GM18499 (cell line): ENCODE measurements at regions not wholly inside any gene's neighbourhood (a gene's known extent, or its start where the extent isn't known, plus 50 kb on each side); places are given as distances from the start of the nearest gene placed in this dataset.

Experiments
- ATAC-seq: cut with Tn5 transposase; IDR thresholded peaks from one replicate; pipeline ENCODE4 v1.9.1; 2021; ENCODE audit warnings: moderate number of reproducible peaks; ENCODE audit not compliant: insufficient read depth, unreplicated experiment

DNA sequence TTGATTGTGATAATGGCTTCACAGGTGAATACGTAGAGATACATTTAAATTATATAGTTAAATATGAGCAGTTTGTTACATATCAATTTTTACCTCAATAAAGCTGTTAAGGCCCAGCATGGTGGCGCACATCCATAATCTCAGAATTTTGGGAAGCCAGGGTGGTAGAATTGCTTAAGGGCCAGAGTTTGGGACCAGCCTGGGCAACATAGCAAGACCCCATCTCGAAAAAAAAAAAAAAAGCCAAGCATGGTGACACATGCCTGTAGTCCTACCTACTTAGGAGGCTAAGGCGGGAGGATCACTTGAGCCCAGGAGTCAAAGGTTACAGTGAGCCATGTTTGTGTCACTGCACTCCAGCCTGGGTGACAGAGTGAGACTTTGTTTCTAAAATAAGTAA lies 138.7 kb upstream of the TMEM161B start:
- ATAC-seq = no peak

DNA sequence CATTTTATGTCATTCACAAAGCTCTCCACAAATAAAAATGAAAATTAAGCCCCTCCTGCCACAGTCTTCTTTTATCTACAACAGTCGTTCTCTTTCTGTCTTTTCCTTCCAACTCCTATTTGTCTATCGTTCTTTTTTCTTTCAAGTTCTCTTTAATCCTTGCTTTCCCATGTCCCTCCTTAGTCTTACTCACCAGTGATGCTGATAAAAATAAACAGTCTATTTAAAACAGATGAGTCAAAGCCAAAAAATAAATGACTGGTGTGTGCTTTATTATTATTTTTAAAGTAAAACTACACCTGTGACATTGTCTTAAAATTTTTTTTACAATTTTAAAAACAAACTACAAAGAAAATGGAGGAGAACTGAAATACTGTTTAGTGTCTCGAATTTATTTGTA lies 137.1 kb upstream of the TMEM161B start:
- ATAC-seq = no peak

DNA sequence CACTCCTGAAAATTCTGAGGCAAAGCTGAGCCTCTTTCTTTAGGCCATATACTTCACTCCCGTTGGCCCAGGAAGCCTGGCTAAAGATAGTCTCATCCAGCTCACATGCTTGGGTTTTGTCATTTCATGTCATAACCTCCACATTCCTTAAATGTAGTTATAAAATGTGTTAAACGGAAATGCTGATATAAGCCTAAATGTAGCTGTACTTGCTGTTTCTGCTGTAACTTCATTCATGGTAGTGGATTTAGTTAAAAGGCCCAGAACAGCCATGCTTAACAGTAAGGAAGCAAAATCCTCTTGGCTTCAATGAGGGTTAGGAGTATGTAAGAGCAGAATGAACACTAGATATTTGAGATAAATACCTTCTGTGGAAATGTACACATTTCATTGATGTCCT lies 135.8 kb upstream of the TMEM161B start:
- ATAC-seq = no peak

DNA sequence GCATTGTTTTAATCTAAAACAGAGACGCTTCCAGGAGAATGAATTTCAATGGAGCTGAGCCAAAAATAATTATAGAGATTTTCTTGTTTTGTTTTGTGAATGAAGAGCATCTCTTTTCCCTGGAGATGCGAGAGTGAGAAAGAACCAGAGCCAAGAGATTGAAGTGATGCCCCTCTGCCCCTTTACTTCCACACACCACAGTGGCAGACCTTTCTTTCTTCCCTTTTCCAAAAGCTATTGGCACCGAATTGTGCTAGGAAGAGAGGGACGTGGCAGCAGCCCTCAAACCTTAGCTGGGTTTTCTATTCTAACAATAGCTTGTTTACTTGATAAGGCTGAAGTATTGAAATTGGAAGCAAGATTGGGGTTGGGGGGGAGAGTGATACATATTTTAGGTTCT lies 133.0 kb upstream of the TMEM161B start:
- ATAC-seq = no peak

DNA sequence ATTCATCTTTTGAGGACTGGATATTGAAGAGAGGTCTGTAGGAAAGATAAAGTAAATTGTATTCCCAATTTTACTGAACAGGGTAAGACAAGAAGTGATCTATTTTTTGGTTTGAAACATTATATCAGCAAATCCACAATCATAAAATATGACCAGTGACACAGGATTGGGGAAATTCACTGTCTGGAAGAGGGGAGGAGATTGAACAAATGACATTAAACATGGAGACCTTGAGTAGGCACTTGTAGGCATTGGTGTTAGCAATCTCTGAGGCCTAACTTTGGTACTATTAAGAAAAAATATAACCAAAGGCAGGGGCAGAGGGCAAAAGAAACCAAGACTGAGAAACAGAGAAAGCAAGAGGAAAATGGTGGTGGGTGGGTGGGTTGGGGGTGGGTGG lies 132.6 kb upstream of the TMEM161B start:
- no peak for ATAC-seq

DNA sequence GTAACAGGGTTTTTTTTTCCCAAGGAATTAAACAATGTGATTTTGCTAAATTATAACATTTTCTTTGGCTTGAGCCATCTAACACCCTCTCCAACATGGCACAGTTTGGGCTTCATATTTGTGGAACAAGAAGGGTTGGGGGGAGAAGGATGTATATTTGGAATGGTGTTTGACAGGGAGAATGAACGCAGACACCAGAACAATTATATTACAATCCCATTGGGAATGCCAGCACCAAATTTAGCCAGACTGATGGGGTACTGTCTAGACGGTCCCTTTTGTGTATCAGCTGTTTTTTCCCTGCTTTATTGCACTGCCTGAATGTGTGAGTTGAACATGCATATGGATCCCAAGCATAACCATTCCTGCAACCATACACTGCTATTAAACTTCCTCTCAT lies 130.9 kb upstream of the TMEM161B start:
- no peak for ATAC-seq

DNA sequence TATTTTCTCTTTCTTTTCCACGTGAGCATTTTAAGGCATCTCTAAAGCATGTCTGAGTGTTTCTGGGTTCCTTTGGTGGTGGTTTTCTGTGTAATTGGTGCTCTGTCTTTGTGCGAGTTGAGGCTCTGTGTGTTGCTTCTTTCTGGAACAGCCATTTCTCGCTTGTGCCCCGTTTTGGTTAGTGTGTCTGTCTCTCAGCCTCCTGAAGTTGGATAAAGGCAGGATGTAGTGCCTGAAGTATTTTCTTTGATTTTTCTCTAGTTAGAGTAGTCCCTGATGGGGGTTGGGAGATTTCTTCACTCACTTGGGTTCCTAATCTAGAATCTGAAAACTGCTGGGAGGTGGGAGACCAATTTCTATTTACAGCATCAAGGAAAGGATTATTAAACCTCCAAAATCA lies 129.7 kb upstream of the TMEM161B start:
- no peak for ATAC-seq

DNA sequence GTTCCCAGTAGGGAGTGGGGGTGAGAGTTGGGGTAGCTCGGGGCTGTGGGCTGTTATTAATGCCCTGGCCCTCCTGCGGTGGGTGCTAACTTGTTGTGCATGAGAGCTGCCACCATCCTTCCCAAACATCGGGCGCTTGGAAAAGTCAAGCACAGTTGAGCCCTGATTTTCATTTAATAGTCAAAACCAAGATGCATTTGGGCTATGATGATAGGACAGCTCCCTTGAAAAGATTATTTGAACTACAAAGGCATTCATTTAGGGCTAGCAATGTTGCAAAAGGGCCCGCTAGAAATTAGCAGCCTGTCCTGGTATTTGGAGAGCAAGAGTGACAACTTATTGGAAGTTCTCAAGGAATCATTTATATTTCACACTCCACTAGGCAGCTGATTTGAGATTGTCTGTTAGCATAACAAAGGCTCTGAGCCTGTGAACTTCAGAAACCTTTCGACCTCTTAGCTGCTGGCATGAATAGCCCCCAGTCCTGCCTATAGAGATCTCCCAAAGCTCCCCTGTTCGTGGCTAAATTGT lies 128.2 kb upstream of the TMEM161B start:
- no peak for ATAC-seq

DNA sequence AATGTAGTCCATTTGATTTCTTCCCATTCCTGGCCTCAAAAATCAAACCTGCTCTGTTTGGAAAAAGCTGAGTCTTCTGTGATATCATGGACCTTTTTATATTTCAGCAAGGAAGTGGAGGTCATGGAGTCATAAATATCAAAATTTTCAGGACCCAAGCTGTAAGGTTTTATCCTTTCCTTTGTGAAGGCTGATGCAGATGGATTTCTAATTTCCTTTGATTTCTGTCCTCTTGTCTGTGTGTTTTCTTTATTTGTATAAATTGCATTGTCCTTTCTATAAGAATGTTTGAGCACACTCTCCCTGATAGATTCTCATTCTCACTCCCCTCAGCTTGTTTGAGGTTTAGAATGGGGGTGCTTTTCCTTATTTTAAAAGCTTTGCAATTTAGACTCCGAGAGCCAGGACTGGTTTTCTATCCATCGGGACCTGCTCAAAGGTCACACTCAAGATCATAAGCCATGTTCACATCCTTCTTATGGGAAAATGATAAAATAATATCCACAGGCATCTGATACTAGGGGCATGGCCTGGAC lies 127.4 kb upstream of the TMEM161B start:
- ATAC-seq = no peak

DNA sequence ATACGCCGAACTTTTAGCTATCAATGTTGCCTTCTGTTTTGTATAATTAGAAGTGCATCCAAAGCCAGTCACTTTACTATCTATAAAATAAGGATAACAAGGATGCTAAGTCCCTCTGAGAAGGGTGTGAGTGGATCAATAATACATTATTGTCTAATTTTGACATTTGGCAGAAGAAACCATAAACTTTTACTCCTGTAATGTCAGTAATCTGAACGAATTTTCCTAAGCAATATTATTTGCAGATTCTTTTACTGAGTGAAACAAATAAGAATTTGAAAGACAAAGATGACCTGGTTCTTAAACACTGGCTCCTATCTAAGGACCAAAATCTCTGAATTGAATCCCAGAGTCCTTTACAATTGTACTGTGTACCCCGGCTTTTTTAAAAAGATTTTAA lies 126.6 kb upstream of the TMEM161B start:
- ATAC-seq = no peak

DNA sequence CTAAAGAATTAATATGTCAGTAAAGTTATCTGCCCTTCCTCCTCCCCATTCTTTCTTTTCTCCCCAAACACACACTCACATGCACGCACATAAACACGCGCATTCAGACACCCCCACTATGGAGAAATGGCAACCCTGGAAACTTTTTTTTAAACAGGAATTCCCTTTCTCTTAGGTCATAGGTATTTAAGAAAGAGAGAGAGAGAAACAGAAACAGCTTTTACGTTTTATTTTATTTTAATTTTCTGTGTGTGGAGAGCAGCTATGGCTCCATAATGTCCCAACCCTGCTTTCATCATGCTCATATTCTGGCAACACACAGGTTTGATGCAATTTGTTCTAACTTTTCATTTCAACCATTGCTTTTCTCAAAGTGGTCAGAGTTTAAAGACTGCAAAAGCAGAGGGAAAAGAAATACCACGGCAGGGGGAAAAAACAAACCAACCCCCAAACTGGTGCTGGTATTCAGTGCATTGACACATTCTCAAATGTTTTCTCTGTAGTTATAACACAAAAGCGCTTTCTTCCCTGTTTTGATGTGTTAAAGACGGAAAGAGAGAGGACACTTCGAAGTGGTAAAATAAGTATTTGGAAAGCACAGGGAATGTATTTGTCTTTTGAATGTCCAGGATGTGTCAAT lies 126.0 kb upstream of the TMEM161B start:
- no peak for ATAC-seq

DNA sequence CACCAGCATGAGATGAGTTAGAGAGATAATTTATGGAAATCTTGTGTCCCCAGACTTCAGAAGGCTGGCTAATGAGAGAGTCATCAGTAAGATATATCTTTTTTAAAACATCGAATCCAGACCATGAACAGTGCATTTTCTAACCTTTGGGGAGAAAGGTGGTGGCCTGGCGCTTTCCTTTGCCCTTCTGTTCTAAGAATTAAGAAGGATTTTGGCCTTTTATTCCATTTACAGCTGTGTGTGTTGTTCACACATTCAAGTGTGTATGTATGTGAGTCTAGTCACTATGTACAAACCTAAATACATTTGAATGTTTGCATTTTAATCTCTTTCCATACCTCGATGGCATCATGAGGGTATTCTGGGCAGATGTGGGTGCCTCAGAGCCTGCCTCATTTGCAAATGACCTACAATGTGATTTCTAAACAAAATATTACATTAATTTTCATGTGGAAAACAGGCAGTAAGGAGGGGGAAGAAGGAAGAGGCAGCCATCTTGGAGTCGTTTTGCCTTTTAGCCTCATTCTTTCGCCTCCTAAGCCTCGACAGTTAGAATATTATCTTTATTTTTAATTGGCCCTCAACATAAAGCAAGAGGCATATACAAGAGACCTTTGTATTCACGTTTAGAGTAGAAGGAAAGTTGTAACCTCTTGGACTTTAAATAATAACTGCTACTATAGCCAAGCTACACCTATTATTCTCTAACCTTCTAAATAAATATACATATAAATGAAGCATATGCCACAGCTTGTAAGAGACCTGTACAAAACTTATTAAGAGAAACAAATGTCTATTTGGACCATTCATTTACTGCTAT lies 125.3 kb upstream of the TMEM161B start:
- no peak for ATAC-seq

DNA sequence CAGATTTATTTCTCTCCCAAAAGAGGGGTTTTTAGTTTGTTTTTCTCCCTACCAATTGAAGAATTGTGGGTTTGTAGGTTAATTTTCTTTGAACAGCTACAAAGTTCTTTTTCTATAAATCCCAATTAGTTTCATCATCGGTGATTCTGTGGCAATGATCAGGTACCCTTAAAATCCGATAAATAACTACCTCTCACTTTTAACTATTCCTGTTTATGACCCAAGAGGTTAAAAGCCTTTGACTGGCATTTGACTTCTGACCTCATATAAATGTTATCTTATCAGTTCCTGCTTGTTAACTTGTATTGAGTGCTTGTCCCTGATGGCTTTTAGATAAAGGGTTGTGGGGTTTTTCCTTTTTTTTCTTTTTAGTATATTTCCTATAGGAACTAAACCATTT lies 124.4 kb upstream of the TMEM161B start:
- ATAC-seq = no peak

DNA sequence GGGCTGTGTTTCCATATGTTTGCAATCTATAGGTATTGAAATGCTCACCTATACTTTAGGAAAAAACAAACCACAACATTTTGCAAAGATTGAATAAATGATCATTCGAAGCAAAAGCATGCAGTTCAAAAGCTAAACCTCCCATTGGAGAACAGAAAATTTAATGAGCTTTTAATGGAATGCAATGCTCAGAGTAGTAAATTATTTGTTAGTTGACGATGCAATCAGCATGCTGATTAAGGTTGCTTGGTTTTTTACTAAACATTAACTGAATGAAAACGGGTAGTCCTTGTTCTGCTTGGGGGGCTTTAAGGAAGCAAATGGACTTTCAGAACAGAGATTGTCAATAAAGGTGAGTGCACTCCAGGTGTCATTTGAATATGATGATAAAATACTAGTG lies 123.3 kb upstream of the TMEM161B start:
- no peak for ATAC-seq

DNA sequence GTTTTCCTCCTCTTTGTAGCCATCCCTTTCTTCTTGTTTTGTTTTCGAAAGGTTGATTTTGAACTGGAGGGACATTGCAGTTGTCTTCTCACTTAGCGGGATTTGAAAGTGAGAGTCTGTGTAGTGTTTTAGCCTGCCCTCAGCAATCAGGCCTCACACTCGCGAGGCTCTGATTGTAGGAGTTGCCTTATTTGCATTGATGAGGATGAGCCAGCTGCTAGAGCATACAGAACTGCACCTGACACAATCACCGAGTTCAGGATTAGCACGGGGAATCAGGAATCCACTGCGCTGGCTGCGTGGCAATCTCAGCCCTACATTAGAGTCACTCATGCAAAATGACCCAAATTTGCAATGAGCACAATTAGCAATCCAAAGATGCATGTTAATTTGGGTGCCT lies 122.5 kb upstream of the TMEM161B start:
- ATAC-seq = no peak

DNA sequence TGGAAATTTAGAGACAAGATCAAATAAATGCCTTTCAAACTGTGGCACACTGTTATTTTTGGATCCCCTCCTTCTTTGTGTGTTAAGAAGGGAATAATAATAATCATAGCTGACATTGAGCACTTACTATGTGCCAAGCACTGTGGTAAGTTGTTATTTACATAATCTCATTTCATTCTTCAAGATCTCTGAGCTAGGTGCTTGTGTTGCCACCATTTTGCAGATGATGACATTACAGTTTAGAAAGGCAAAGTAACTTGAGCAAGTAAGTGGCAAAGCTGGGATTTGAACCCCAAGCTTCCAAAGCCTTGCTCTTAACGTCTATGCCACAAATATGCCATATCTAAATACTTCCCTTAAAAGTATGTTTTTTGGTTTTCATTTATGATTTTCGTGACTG lies 121.8 kb upstream of the TMEM161B start:
- ATAC-seq = no peak

DNA sequence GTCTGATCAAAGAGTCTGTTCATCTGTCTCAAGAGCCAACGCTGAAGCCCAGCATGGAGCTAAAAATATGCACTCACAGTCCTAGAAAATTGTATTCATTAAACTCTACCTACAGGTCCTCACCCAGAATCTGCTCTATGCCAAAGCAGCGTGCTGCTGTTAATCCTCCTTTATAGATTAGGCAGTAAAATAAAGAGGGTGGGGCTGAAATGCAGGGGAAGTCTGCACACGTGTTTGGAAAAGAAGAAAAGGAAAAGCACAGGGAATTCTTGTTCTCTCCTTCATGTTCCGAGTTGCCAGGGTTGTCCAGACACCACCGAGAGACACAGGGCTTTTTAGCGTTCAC lies 121.4 kb upstream of the TMEM161B start:
- no peak for ATAC-seq

DNA sequence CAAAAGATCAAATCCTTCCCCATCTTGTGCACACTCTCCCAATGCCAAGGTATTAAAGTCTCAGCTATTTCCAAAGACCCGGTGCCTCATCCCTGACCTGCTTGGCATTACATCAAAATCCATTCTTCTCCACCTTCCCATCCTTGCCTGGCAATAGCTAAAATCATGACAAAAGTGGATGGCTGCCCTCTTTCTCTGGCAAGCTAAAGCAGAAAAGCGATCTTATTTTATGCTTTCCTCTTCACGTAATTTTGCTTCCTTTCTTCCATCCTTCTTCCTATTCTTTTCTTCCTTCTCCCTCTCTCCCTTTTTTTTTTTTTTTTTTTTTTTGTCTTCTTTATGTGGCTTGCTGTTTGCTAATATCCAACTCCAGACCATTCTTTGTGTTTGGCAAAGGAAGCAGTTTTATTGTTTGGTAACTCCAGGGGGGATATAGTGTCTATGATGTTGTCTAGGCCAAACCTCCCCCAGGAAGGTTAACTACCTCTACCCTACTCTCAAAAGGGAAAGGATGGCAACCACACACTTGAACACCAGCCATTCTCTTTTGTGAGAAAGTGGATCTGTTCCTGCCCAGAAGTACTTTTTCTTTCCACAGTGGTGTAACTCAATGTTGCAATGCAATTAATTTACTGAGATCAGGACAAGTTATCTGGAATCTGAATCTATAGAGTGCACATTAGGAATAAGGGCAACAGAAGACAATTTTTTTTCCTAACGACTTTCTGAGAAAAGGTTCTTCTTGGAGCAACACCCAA lies 120.9 kb upstream of the TMEM161B start:
- no peak for ATAC-seq

DNA sequence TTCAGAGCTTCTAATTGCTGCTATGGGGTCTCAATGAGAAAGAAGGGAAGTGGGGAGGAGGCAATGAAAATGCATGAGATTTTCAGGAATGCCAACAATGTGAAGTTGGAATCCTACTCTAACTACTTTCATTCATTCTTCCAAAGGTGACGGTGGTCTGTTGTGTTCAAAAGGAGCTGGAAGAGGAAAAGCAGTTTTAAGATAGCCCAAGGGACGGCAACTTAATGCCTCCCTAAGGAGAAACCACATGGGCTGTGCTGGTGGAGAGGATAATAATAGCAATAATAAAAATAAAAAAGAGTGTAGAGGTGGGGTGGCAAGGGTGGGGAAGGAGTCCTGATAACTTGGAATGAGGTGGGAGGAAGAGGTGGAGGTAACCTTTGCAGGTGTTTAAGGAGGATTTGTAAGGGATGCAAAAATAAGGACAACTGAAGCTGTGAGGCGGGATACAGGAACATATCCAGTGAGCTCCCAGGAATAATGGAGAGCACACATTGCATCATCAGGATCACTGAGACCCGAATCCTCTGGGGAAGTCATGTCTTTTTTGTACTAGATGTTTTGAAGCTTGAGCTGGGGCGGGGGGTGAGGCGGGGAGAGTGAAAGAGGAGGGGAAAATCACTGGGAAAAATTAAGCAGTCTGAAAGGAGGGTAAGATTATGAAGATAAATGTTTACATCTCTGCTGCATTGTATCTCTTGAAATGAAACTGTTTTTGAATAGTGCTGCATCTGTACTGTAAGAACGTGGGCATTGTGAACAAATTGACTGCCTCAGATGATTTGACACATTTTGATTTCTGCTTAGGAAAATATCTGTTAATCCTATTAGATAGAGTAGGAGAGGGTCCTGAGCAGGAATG lies 120.1 kb upstream of the TMEM161B start:
- ATAC-seq = no peak

DNA sequence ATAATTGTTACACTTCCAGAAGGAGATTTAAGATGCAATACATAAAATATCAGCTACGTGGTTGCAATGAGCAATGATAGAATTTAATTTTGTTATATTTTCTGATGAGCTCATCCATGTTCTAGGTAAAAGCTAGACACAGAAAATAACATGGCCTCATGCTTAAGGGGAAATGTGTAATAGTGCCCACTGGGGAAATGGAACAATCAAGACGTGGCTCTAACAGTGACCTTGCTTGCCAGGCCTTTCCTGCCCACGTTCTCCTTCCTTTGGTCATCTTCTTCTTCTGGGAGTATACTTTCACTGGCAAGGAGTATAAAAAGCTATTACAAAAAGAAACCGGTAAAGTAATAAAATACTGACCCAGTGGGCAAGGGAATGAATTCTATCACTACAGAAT lies 116.2 kb upstream of the TMEM161B start:
- no peak for ATAC-seq
